CD14-positive monocyte (primary cell): ENCODE measurements at regions not wholly inside any gene's neighbourhood (a gene's known extent, or its start where the extent isn't known, plus 50 kb on each side); places are given as distances from the start of the nearest gene placed in this dataset.

Source experiments
- DNase-seq, 3 donors: peaks; one replicate each; pipeline ENCODE4 v3.0.0-alpha.2; 2011 to 2022
- H2AFZ ChIP-seq: 2 replicates; pipeline ENCODE4 v1.6.0; 2012; ENCODE audit warnings: mild to moderate bottlenecking, low read depth, low read length, inconsistent platforms; ENCODE audit not compliant: insufficient read depth, poor library complexity, severe bottlenecking
- H3K27ac ChIP-seq, 2 donors: 1 replicate in 1 of 2; 2 replicates in 1 of 2; pipeline ENCODE4 v1.5.1; 2012 to 2013; ENCODE audit warnings: low read length in 2 of 2, control low read depth in 1 of 2, inconsistent platforms in 1 of 2, low read depth in 1 of 2, mild to moderate bottlenecking in 1 of 2
- H3K27me3 ChIP-seq, 2 donors: one replicate each; pipeline versions ENCODE4 v1.6.0 to v1.6.1; 2011 to 2013; ENCODE audit warnings: low read length in 2 of 2; ENCODE audit not compliant: control insufficient read depth in 2 of 2, insufficient read depth in 2 of 2
- H3K36me3 ChIP-seq, 2 donors: replicated peaks in 1 of 2; 1 replicate in 1 of 2; 2 replicates in 1 of 2; pipeline versions ENCODE4 v1.5.1 to v1.6.1; 2012 to 2013; ENCODE audit warnings: low read length in 2 of 2, control low read depth in 1 of 2, inconsistent platforms in 1 of 2, mild to moderate bottlenecking in 1 of 2; ENCODE audit not compliant: insufficient read depth in 2 of 2, control insufficient read depth in 1 of 2
- H3K4me1 ChIP-seq, 2 donors: 1 replicate in 1 of 2; 2 replicates in 1 of 2; pipeline versions ENCODE4 v1.5.1 to v1.6.1; 2012 to 2013; ENCODE audit warnings: low read length in 2 of 2, control low read depth in 1 of 2, inconsistent platforms in 1 of 2, mild to moderate bottlenecking in 1 of 2, moderate library complexity in 1 of 2; ENCODE audit not compliant: insufficient read depth in 2 of 2, control insufficient read depth in 1 of 2
- H3K4me2 ChIP-seq: replicated peaks from 2 replicates; pipeline ENCODE3; 2012; ENCODE audit warnings: low read length, moderate library complexity, mild to moderate bottlenecking; ENCODE audit not compliant: poor library complexity, severe bottlenecking; ENCODE audit errors: extremely low read depth
- H3K4me3 ChIP-seq, 3 experiments: fragments of 200-600 bp in 1 of 3; sonication (generic) in 1 of 3; replicated peaks in 1 of 3; 1 replicate in 2 of 3; 2 replicates in 1 of 3; pipeline ENCODE4 v1.5.1; 2011 to 2013; ENCODE audit warnings: low read length in 3 of 3, mild to moderate bottlenecking in 3 of 3, control low read depth in 2 of 3, low read depth in 2 of 3, inconsistent platforms in 1 of 3, moderate library complexity in 1 of 3
- H3K79me2 ChIP-seq: 2 replicates; pipeline ENCODE4 v1.6.0; 2012; ENCODE audit warnings: mild to moderate bottlenecking, control low read depth, inconsistent platforms, low read length, moderate library complexity; ENCODE audit not compliant: insufficient read depth
- H3K9ac ChIP-seq: 2 replicates; pipeline ENCODE4 v1.6.0; 2017; ENCODE audit warnings: low read length, mild to moderate bottlenecking; ENCODE audit not compliant: insufficient read depth, poor library complexity, severe bottlenecking
- H3K9me3 ChIP-seq, 2 donors: replicated peaks in 1 of 2; 1 replicate in 1 of 2; 2 replicates in 1 of 2; pipeline versions ENCODE4 v1.5.1 to v1.6.1; 2012 to 2013; ENCODE audit warnings: low read length in 2 of 2, control low read depth in 1 of 2; ENCODE audit not compliant: control insufficient read depth in 1 of 2, insufficient read depth in 1 of 2
- H4K20me1 ChIP-seq: 2 replicates; pipeline ENCODE4 v1.6.0; 2012; ENCODE audit warnings: mild to moderate bottlenecking, low read length, control low read depth, moderate library complexity; ENCODE audit not compliant: insufficient read depth
- H3K27ac Mint-ChIP-seq, 7 donors: one replicate each; pipeline ENCODE4 v1.8.0; 2020; ENCODE audit warnings: mild to moderate bottlenecking in 7 of 7, mixed read lengths in 7 of 7, moderate library complexity in 6 of 7, inconsistent platforms in 2 of 7
- H3K27me3 Mint-ChIP-seq, 3 donors: one replicate each; pipeline ENCODE4 v1.8.0; 2021 to 2022; ENCODE audit warnings: low read depth in 3 of 3, mild to moderate bottlenecking in 3 of 3, mixed read lengths in 3 of 3, moderate library complexity in 3 of 3, inconsistent platforms in 1 of 3
- H3K36me3 Mint-ChIP-seq, 2 donors: one replicate each; pipeline ENCODE4 v1.8.0; 2020; ENCODE audit warnings: mixed read lengths in 2 of 2, inconsistent platforms in 1 of 2, mild to moderate bottlenecking in 1 of 2
- H3K4me1 Mint-ChIP-seq: one replicate; pipeline ENCODE4 v1.8.0; 2020; ENCODE audit warnings: mild to moderate bottlenecking, mixed read lengths
- H3K4me3 Mint-ChIP-seq, 2 donors: one replicate each; pipeline ENCODE4 v1.8.0; 2020; ENCODE audit warnings: mild to moderate bottlenecking in 2 of 2, mixed read lengths in 2 of 2, moderate library complexity in 1 of 2
- H3K9me3 Mint-ChIP-seq, 7 donors: one replicate each; pipeline ENCODE4 v1.8.0; 2020 to 2022; ENCODE audit warnings: mixed read lengths in 7 of 7, mild to moderate bottlenecking in 6 of 7, moderate library complexity in 6 of 7, inconsistent platforms in 2 of 7
- WGBS: methylation state at CpG from one replicate; pipeline ENCODE4 v1.1.5; 2013; ENCODE audit warnings: missing lambda C conversion rate; ENCODE audit not compliant: insufficient coverage; 5-methylcytosine and 5-hydroxymethylcytosine counted together
- intact Hi-C, 2 donors: fragments of 100-400 bp; cut with micrococcal nuclease; formaldehyde crosslinking; loops; one replicate each; pipeline versions ENCODE4 v1.15.0 to v1.15.1; 2023
- TF ChIP-seq, protein P1 (sequence below): fragments of 200-600 bp; IDR thresholded peaks from one replicate; pipeline ENCODE4 v1.8.0; 2022; ENCODE audit warnings: antibody characterized with exemption, mild to moderate bottlenecking

- peaks cover 4 to 13% of the 10 kb centered on the region in 2 donors for H3K9me3 ChIP-seq
- H3K4me3 ChIP-seq, result no peak overlapping the region
- no peak overlapping the region for H3K27ac ChIP-seq
- H3K27me3 ChIP-seq, result no peaks in the 10 kb centered on the region
- no peak for DNase-seq
- Mint-ChIP-seq H3K27me3 (no peaks in the 10 kb centered on the region), H3K9me3 (peaks cover 0 to 7% (median 2%) of the 10 kb centered on the region in 7 donors), H3K36me3 (no peaks in the 10 kb centered on the region), H3K4me1 (no peaks in the 10 kb centered on the region), H3K4me3 (no peak overlapping the region), H3K27ac (no peak overlapping the region)
- TF ChIP-seq, protein P1, sequence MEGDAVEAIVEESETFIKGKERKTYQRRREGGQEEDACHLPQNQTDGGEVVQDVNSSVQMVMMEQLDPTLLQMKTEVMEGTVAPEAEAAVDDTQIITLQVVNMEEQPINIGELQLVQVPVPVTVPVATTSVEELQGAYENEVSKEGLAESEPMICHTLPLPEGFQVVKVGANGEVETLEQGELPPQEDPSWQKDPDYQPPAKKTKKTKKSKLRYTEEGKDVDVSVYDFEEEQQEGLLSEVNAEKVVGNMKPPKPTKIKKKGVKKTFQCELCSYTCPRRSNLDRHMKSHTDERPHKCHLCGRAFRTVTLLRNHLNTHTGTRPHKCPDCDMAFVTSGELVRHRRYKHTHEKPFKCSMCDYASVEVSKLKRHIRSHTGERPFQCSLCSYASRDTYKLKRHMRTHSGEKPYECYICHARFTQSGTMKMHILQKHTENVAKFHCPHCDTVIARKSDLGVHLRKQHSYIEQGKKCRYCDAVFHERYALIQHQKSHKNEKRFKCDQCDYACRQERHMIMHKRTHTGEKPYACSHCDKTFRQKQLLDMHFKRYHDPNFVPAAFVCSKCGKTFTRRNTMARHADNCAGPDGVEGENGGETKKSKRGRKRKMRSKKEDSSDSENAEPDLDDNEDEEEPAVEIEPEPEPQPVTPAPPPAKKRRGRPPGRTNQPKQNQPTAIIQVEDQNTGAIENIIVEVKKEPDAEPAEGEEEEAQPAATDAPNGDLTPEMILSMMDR, result no peak
- H3K79me2 ChIP-seq, result no peaks in the 10 kb centered on the region
- WGBS, result no CpG with 5 or more reads among the region's 1 CpG
- intact Hi-C loops, result no loop called here
- H3K4me1 ChIP-seq, result no peaks in the 10 kb centered on the region
- no peak overlapping the region for H2AFZ ChIP-seq
- no peaks in the 10 kb centered on the region for H4K20me1 ChIP-seq
- no peak overlapping the region for H3K4me2 ChIP-seq
- no peaks in the 10 kb centered on the region for H3K36me3 ChIP-seq
- no peak overlapping the region for H3K9ac ChIP-seq
These were observed 1587.7 kb upstream of the ACO1 start for GRCh38 chr9:30796764-30797163.

GRCh38 chr9:30799527-30800101 is 1584.8 kb upstream of the ACO1 start:
- no peaks in the 10 kb centered on the region for H3K27me3 ChIP-seq
- 90% methylated on average over 21 of the region's 21 CpGs for WGBS
- intact Hi-C loops, result no loop called here

More at GRCh38 chr9:30799527-30800101, 1584.8 kb upstream of the ACO1 start:
- Histone ChIP-seq H3K9me3 (peaks cover 4 to 13% of the 10 kb centered on the region in 2 donors), H3K4me1 (no peaks in the 10 kb centered on the region), H3K4me2 (no peak overlapping the region), H3K9ac (no peak overlapping the region), H4K20me1 (no peaks in the 10 kb centered on the region), H2AFZ (no peak overlapping the region), H3K4me3 (no peak overlapping the region), H3K27ac (no peak overlapping the region), H3K36me3 (no peaks in the 10 kb centered on the region), H3K79me2 (no peaks in the 10 kb centered on the region)
- peaks cover 0 to 7% (median 2%) of the 10 kb centered on the region in 7 donors for H3K9me3 Mint-ChIP-seq
- TF ChIP-seq, protein P1, result no peak
- DNase-seq, result no peak
- no peak overlapping the region for H3K27ac Mint-ChIP-seq
- no peaks in the 10 kb centered on the region for H3K36me3 Mint-ChIP-seq
- H3K4me1 Mint-ChIP-seq, result no peaks in the 10 kb centered on the region
- H3K4me3 Mint-ChIP-seq, result no peak overlapping the region
- H3K27me3 Mint-ChIP-seq, result no peaks in the 10 kb centered on the region
